ENCODE measurements at regions not wholly inside any gene's neighbourhood (a gene's known extent, or its start where the extent isn't known, plus 50 kb on each side); places are given as distances from the start of the nearest gene placed in this dataset.

GRCh38 chr2:185147361-185147760, 549.0 kb downstream of the ZNF804A start:
- DNase-seq = no peak

DNA sequence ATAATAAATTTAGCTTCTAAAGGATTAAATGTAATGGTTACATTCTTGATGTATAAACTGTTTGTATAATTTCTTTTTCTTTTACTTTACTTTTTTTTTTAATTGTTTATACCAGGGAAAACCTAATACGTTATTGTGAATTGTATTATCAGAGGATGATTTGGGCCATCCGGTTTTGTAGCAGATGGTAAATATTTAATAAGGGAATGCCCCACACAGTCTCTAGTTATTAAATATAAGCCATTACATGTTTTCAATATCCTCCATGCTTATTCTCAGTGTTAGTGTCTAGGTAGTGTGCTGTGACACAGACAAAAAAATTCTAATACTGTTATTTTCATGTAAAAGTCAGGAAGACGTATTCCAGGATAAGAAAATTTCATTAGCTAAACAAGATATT, 553.9 kb downstream of the ZNF804A start:
- no peak for DNase-seq

GRCh38 chr2:185161701-185162100, 563.4 kb downstream of the ZNF804A start:
- DNase-seq = no peak

DNA sequence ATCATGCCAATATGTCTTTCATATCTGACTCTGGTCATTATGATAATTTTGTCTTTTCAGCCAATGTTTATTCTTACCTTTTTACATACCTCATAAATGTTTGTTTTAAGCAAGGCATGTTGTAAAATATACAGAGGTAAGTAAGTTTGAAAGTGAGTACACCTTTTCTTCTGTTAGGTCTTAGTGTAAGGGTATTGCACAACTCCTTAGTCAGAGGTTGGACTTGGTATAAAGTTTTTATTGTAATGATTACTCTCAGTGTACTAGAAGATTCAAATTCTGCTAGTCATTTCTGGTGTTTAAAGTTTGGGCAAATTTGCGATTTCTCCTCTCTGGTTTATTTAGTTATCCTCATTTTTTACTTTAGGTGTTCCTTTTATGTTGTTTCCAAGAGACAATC, 564.3 kb upstream of the FSIP2 start:
- DNase-seq = no peak

DNA sequence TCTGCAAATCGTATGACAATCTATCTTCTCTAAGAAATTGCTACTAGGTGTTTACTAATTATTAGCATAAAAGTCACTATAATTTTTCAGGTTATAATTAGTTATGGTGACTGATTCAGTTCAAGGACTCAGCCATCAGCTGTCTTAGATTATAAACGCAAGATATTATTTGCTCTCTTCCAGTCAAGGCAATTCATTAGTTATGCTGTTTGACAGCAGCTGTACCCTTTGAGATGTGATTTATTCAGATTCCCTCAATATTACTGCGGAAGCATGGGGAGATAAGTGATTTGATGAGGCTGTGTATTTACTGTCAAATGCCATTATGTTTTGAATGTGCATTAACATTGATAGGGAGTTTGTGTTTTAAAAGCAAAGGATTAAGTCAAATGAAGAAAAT, 558.9 kb upstream of the FSIP2 start:
- no peak for DNase-seq

- DNase-seq = no peak
These were observed 556.7 kb upstream of the FSIP2 start for GRCh38 chr2:185181901-185182300.

DNA sequence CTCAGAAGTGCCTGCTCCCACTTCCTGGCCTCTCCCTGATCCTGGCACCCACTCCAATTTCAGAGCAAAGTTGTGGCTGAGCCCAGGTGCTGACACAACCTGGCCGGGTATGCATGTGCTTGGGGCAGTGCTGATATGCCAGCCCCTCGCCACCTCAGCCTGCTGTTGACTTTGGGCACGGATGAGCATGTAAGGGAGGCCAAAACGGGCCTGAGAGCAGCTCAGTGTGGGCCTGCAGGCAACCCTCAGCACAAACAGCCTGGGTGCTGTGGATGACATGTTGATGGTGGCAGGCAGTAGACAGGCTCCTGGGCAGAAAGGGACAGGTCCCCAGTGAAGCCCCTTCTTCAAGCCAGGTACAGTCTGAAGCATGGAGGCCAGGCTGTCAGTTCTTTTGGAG, 553.6 kb upstream of the FSIP2 start:
- DNase-seq = no peak

GRCh38 chr2:185187421-185187820, 551.2 kb upstream of the FSIP2 start:
- no peak for DNase-seq

DNA sequence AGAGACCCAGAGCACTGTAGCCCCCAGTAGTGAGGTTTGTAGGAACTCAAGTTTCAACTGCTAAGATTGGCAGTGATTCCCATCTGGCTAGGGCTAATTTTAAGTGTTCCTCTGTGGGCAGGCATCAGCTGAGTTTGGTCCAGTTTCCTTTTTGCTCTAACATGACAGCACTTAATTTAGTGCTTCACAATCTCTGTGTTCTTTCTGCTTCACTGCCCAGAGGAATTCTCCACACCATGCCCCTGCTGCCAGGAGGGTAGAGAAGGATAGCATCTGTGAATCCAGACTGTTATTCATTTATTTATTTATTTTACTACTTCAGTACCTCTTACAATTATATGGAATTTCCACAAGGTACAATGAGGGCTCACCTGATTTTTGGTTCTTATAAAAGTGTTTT, 549.9 kb upstream of the FSIP2 start:
- peak; percentile 34 for DNase-seq

GRCh38 chr2:185201063-185201462, 537.5 kb upstream of the FSIP2 start:
- no peak for DNase-seq

DNA sequence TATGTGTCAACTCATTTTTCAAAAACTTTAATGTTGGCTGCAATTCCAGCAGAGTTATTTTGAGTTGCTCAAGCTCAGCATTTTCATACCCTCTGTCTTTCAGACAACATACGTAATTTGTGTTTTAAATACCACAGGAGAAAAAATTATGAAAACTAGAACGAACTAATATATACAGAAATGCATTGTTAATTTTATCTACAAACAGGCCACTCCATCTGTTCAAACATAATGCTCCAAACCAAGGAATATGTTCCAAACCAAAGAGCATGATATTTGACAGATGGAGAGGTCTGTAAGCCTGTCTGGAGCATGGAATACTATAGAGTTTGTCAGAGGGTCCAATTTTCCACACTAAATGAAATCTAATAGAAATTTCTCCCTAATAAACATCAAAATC, 536.2 kb upstream of the FSIP2 start:
- DNase-seq = no peak

- DNase-seq = no peak
These were observed 535.6 kb upstream of the FSIP2 start for GRCh38 chr2:185202945-185203528.

DNA sequence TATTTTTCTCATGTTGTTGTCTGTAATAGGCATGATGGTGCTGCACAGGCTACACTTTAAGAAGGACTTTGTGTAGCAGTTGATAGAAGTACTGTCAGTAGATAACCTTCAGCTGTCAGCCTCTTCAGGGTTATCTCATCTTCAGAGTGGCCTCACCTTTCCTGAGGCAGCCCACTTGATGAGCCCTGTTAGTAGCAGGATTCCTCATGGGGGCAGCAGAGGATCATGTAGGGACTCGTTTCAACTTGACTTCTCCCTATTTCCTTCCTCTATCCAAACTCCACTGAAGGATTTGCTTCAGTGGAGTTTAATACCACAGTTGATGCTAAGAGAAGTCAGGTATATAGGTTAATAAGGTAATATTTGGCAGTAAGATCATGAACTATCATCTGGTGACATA, 530.3 kb upstream of the FSIP2 start:
- DNase-seq = peak; percentile 36

GRCh38 chr2:185215497-185215896, 523.1 kb upstream of the FSIP2 start:
- DNase-seq = no peak

DNA sequence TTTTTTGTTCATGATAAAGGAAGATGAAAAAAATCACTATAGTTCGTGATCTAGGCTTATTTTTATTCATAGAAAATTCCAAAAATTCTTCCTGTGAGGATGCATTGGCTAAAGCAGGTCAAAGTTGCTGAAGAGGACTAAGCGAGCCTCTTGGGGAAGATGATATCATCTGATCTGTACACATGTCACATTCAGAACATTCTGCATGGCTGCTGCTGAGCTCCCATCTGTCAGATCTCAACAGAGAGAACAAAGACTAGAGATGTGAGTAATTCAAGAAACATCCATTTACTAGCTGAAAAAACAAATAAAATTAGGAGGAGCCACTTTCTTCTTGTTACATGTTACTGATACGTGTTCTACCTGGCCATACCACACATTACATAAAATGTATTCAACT, 518.6 kb upstream of the FSIP2 start:
- no peak for DNase-seq

- DNase-seq = no peak
These were observed 516.3 kb upstream of the FSIP2 start for GRCh38 chr2:185222311-185222710.

GRCh38 chr2:185227391-185227790, 511.2 kb upstream of the FSIP2 start:
- no peak for DNase-seq

- no peak for DNase-seq
These were observed 499.1 kb upstream of the FSIP2 start for GRCh38 chr2:185239491-185239890.

DNA sequence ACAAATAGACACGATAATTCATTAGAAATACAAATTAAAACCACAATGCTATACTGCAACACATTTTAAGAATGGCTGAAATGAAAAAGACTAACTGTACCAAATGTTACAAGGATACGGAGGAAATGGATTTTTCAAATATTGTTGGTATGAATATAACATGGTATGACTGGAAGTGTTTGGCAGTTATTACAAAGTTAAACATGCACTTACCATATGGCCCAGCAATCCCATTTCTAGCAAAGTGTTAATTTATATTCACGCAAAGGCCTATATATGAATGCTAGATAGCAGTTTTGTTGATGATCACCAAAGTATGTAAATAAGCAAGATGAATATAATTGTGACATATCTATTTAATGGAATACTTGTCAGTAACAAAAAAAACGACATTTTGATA, 497.8 kb upstream of the FSIP2 start:
- no peak for DNase-seq

DNA sequence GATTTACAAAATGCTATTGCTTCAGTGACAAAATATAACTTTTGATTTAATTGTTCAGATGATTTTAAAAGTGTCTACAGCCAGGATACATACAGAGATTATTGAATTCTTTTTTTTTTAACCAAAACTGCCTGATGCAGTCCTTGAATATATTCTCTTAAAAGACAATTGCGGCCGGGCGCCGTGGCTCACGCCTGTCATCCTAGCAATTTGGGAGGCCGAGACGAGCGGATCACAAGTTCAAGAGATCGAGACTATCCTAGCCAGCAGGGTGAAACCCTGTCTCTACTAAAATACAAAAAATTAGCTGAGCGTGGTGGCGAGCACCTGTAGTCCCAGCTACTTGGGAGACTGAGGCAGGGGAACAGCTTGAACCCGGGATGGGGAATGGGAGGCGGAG, 497.0 kb upstream of the FSIP2 start:
- no peak for DNase-seq

GRCh38 chr2:185242462-185242861, 496.1 kb upstream of the FSIP2 start:
- DNase-seq = no peak

GRCh38 chr2:185245216-185245615, 493.4 kb upstream of the FSIP2 start:
- no peak for DNase-seq

GRCh38 chr2:185245806-185246205, 492.8 kb upstream of the FSIP2 start:
- DNase-seq = no peak

GRCh38 chr2:185246717-185247116, 491.9 kb upstream of the FSIP2 start:
- no peak for DNase-seq

GRCh38 chr2:185255566-185255965, 483.0 kb upstream of the FSIP2 start:
- DNase-seq = no peak

All from left kidney (tissue), 1 donor.